ENCODE measurements at regions not wholly inside any gene's neighbourhood (a gene's known extent, or its start where the extent isn't known, plus 50 kb on each side); places are given as distances from the start of the nearest gene placed in this dataset.

GRCh38 chrX:4179031-4179430 is 465.6 kb upstream of the PRKX start:
- no peak overlapping the region for H3K4me3 ChIP-seq (replicated peaks; ENCODE audit: low read depth, low read length)
- H3K27me3 ChIP-seq (replicated peaks; ENCODE audit: control insufficient read depth, insufficient read depth, low read length), result no peaks in the 10 kb centered on the region
- DNase-seq (ENCODE audit: extremely low read depth, insufficient read length), result no peak
- TF ChIP-seq CTCF (IDR thresholded peaks at IDR 0.05; ENCODE audit: insufficient read depth, low read length, poor library complexity, severe bottlenecking), result no peak
- no peaks in the 10 kb centered on the region for H3K36me3 ChIP-seq (ENCODE audit: control insufficient read depth, insufficient read depth, low read length)

GRCh38 chrX:4175221-4175620 is 461.8 kb upstream of the PRKX start:
- no peak for TF ChIP-seq CTCF (IDR thresholded peaks at IDR 0.05; ENCODE audit: insufficient read depth, low read length, poor library complexity, severe bottlenecking)
- H3K36me3 ChIP-seq (ENCODE audit: control insufficient read depth, insufficient read depth, low read length), result no peaks in the 10 kb centered on the region
- DNase-seq (ENCODE audit: extremely low read depth, insufficient read length), result no peak
- no peak overlapping the region for H3K4me3 ChIP-seq (replicated peaks; ENCODE audit: low read depth, low read length)
- H3K27me3 ChIP-seq (replicated peaks; ENCODE audit: control insufficient read depth, insufficient read depth, low read length), result no peaks in the 10 kb centered on the region

GRCh38 chrX:4173743-4174142 is 460.3 kb upstream of the PRKX start:
- Histone ChIP-seq H3K4me3 (replicated peaks; ENCODE audit: low read depth, low read length) (no peak overlapping the region), H3K27me3 (replicated peaks; ENCODE audit: control insufficient read depth, insufficient read depth, low read length) (no peaks in the 10 kb centered on the region), H3K36me3 (ENCODE audit: control insufficient read depth, insufficient read depth, low read length) (no peaks in the 10 kb centered on the region)
- no peak for TF ChIP-seq CTCF (IDR thresholded peaks at IDR 0.05; ENCODE audit: insufficient read depth, low read length, poor library complexity, severe bottlenecking)
- DNase-seq (ENCODE audit: extremely low read depth, insufficient read length), result no peak

- no peak overlapping the region for H3K4me3 ChIP-seq (replicated peaks; ENCODE audit: low read depth, low read length)
Measured at GRCh38 chrX:4151798-4152197, 438.3 kb upstream of the PRKX start.

GRCh38 chrX:4150259-4150658 is 436.8 kb upstream of the PRKX start:
- TF ChIP-seq CTCF (IDR thresholded peaks at IDR 0.05; ENCODE audit: insufficient read depth, low read length, poor library complexity, severe bottlenecking), result no peak
- Histone ChIP-seq H3K4me3 (replicated peaks; ENCODE audit: low read depth, low read length) (no peak overlapping the region), H3K36me3 (ENCODE audit: control insufficient read depth, insufficient read depth, low read length) (no peaks in the 10 kb centered on the region), H3K27me3 (replicated peaks; ENCODE audit: control insufficient read depth, insufficient read depth, low read length) (no peaks in the 10 kb centered on the region)
- DNase-seq (ENCODE audit: extremely low read depth, insufficient read length), result no peak

More at GRCh38 chrX:4151798-4152197, 438.3 kb upstream of the PRKX start:
- Histone ChIP-seq H3K36me3 (ENCODE audit: control insufficient read depth, insufficient read depth, low read length) (no peaks in the 10 kb centered on the region), H3K27me3 (replicated peaks; ENCODE audit: control insufficient read depth, insufficient read depth, low read length) (no peaks in the 10 kb centered on the region)
- no peak for DNase-seq (ENCODE audit: extremely low read depth, insufficient read length)
- no peak for TF ChIP-seq CTCF (IDR thresholded peaks at IDR 0.05; ENCODE audit: insufficient read depth, low read length, poor library complexity, severe bottlenecking)

GRCh38 chrX:4129626-4130025 is 416.2 kb upstream of the PRKX start:
- Histone ChIP-seq H3K36me3 (ENCODE audit: control insufficient read depth, insufficient read depth, low read length) (no peaks in the 10 kb centered on the region), H3K27me3 (replicated peaks; ENCODE audit: control insufficient read depth, insufficient read depth, low read length) (no peaks in the 10 kb centered on the region), H3K4me3 (replicated peaks; ENCODE audit: low read depth, low read length) (no peak overlapping the region)
- no peak for DNase-seq (ENCODE audit: extremely low read depth, insufficient read length)
- no peak for TF ChIP-seq CTCF (IDR thresholded peaks at IDR 0.05; ENCODE audit: insufficient read depth, low read length, poor library complexity, severe bottlenecking)

Data from GM06990 (cell line).